ENCODE measurements at regions not wholly inside any gene's neighbourhood (a gene's known extent, or its start where the extent isn't known, plus 50 kb on each side); places are given as distances from the start of the nearest gene placed in this dataset.

DNA sequence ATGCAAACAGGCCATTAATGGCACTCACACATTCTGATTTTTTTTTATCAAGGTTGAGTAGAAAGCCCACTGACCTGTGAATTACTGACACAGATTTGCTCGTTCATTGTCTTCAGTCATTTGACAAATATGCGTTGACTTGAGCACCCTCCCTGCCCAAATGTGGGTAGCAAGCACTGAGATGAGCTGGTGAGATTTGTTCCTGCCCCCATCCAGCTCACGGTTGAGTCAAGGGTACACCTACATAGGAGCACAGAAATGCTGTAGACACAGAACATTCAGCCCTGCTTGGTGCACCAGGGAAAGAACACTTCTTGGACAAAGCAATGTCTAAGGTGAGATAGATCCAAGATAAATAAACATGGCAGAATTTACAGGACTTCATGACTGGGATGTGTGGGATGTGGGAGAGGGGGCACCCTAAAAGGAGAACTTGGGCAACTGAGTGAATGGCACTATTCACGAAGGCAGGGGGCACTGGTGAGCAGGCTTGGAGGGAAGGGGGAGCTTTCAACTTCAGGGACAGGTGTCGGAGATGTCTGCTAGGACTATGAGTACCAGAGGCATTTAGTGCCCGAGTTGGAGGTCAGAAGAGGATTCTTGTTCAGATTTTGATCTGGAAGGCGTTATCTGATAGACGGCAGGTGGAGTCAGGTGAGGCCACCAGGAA, 213.4 kb downstream of the VRK1 start:
- FAIRE-seq (no peak), DNase-seq (no peak)
- H3K27me3 ChIP-seq (ENCODE audit: control insufficient read depth in 3 of 3, insufficient read depth in 3 of 3, low read length in 3 of 3), result no peaks in the 10 kb centered on the region
- 52 to 53% (median 53%) methylated on average over 8 of the region's 8 CpGs for WGBS, 3 donors
- no peak overlapping the region for H3K4me3 ChIP-seq (ENCODE audit: low read depth in 1 of 3, low read length in 3 of 3)
- no peaks in the 10 kb centered on the region for H3K36me3 ChIP-seq (ENCODE audit: control insufficient read depth in 3 of 3, insufficient read depth in 2 of 3, low read depth in 1 of 3, low read length in 3 of 3)
- no peak overlapping the region for H3K27ac ChIP-seq (ENCODE audit: low read depth in 1 of 3, low read length in 2 of 3)
- no peaks in the 10 kb centered on the region for H3K4me1 ChIP-seq (ENCODE audit: control insufficient read depth in 3 of 3, insufficient read depth in 2 of 3, low read depth in 1 of 3, low read length in 2 of 3)
- no peaks in the 10 kb centered on the region for H3K9me3 ChIP-seq (ENCODE audit: control insufficient read depth in 2 of 2, insufficient read depth in 1 of 2, low read depth in 1 of 2, low read length in 1 of 2)

DNA sequence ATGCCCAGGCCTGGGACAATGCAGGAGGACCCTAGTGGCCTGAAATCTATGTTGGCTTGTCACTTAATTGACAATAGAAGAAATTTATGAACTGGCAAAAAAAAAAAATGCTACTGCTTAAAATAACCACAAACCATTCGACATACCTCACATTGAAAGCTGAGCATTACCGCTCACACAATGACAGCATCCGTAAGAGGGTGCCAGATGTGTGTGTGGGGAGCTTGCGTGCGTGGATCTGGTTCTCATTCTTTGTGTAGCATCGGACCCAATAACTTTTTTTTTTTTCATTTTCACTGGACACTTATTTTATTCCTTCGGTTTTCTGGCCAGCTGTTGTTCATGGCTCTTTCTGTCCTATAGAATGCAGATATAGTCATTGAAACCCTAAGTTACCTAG, 216.7 kb downstream of the VRK1 start:
- DNase-seq, result no peak
- no peaks in the 10 kb centered on the region for H3K9me3 ChIP-seq (ENCODE audit: control insufficient read depth in 2 of 2, insufficient read depth in 1 of 2, low read depth in 1 of 2, low read length in 1 of 2)
- H3K36me3 ChIP-seq (ENCODE audit: control insufficient read depth in 3 of 3, insufficient read depth in 2 of 3, low read depth in 1 of 3, low read length in 3 of 3), result no peaks in the 10 kb centered on the region
- H3K27me3 ChIP-seq (ENCODE audit: control insufficient read depth in 3 of 3, insufficient read depth in 3 of 3, low read length in 3 of 3), result no peaks in the 10 kb centered on the region
- 88 to 92% (median 90%) methylated on average over 7 of the region's 7 CpGs for WGBS, 3 donors
- H3K27ac ChIP-seq (ENCODE audit: low read depth in 1 of 3, low read length in 2 of 3), result no peak overlapping the region
- FAIRE-seq, result no peak
- H3K4me3 ChIP-seq (ENCODE audit: low read depth in 1 of 3, low read length in 3 of 3), result no peak overlapping the region
- no peaks in the 10 kb centered on the region for H3K4me1 ChIP-seq (ENCODE audit: control insufficient read depth in 3 of 3, insufficient read depth in 2 of 3, low read depth in 1 of 3, low read length in 2 of 3)

DNA sequence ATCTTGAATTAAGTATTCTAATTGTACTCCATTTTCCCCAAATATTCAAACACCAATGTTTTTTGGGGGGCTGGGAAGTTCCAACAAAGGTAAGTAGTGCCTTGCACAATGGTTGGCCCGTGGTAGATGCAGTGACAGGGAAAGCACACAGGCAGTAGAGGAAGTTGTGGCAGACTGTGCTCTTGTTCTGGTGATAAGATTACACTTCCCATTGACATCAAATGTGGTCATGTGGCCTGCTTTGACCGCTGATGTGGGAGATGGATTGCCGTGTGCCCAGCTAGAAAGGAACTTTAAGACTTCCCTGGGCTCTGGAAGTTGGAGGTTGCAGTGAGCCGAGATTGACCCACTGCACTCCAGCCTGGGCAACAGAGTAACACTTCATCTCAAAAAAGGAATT, 223.8 kb downstream of the VRK1 start:
- no peak for DNase-seq
- FAIRE-seq, result no peak

DNA sequence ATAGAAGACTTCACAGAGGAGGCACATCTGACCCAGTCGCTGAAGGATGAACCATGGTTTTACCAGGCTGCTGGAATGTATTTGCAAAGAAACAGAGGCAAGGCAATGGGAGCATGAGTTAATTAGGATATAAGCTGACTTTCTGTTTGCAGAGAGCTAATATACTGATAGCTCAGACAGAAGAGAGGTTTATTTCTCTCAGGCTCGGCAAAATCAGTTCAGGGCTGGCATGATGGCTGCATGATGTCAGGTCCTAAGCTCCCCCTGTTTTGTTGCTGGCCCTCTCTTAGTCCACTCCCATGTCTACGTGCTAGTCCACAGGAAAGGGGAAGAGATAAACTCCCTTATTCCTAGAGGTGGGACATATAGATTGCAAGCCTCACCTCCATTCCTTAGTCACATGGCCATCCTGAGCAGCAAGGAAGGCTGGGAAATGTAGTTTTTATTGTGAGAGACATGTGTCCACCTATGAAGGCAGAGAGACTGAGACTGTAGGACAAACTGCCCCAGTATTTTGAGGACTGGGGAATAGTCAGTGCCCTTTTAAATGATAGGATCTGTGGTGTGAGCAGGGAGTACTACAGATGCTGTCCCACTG, 224.5 kb downstream of the VRK1 start:
- Histone ChIP-seq H3K36me3 (ENCODE audit: control insufficient read depth in 3 of 3, insufficient read depth in 2 of 3, low read depth in 1 of 3, low read length in 3 of 3) (no peaks in the 10 kb centered on the region), H3K4me1 (ENCODE audit: control insufficient read depth in 3 of 3, insufficient read depth in 2 of 3, low read depth in 1 of 3, low read length in 2 of 3) (no peaks in the 10 kb centered on the region), H3K9me3 (ENCODE audit: control insufficient read depth in 2 of 2, insufficient read depth in 1 of 2, low read depth in 1 of 2, low read length in 1 of 2) (no peaks in the 10 kb centered on the region), H3K4me3 (ENCODE audit: low read depth in 1 of 3, low read length in 3 of 3) (no peak overlapping the region), H3K27ac (ENCODE audit: low read depth in 1 of 3, low read length in 2 of 3) (no peak overlapping the region), H3K27me3 (ENCODE audit: control insufficient read depth in 3 of 3, insufficient read depth in 3 of 3, low read length in 3 of 3) (peaks cover 0 to 3% (median 0%) of the 10 kb centered on the region in 3 donors)
- WGBS, 3 donors, result 45 to 57% (median 54%) methylated on average over 3 of the region's 3 CpGs
- FAIRE-seq (no peak), DNase-seq (peak in 1 of 2 donors; percentile 46)

More for the DNA sequence above, 223.8 kb downstream of the VRK1 start:
- no peak overlapping the region for H3K4me3 ChIP-seq (ENCODE audit: low read depth in 1 of 3, low read length in 3 of 3)
- H3K4me1 ChIP-seq (ENCODE audit: control insufficient read depth in 3 of 3, insufficient read depth in 2 of 3, low read depth in 1 of 3, low read length in 2 of 3), result no peaks in the 10 kb centered on the region
- whole genome bisulfite sequencing, 3 donors, result 44 to 68% (median 59%) methylated on average over 4 of the region's 4 CpGs
- no peaks in the 10 kb centered on the region for H3K36me3 ChIP-seq (ENCODE audit: control insufficient read depth in 3 of 3, insufficient read depth in 2 of 3, low read depth in 1 of 3, low read length in 3 of 3)
- H3K9me3 ChIP-seq (ENCODE audit: control insufficient read depth in 2 of 2, insufficient read depth in 1 of 2, low read depth in 1 of 2, low read length in 1 of 2), result no peaks in the 10 kb centered on the region
- H3K27me3 ChIP-seq (ENCODE audit: control insufficient read depth in 3 of 3, insufficient read depth in 3 of 3, low read length in 3 of 3), result no peaks in the 10 kb centered on the region
- H3K27ac ChIP-seq (ENCODE audit: low read depth in 1 of 3, low read length in 2 of 3), result no peak overlapping the region

DNA sequence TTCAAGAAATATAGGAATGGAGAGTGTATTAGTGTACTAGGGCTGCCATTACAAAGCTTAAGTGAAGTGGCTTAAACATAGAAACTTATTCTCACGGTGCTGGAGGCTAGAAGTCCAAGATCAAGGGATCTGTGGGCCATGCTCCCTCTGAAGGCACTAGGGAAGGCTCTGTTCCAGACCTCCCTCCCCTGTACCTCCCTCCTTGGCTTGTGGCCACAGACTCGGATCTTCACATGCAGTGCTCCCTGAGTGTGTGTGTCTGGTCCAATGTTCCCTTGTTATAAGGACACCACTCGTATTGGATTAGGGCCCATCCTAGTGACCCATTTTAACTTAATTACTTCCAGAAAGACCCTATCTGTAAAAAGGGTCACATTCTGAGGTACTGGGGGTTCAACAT, 225.6 kb downstream of the VRK1 start:
- 41 to 62% (median 58%) methylated on average over 3 of the region's 3 CpGs for WGBS, 3 donors
- no peak for FAIRE-seq
- no peak overlapping the region for H3K4me3 ChIP-seq (ENCODE audit: low read depth in 1 of 3, low read length in 3 of 3)
- DNase-seq, result peak in 1 of 2 donors; percentile 4
- H3K27ac ChIP-seq (ENCODE audit: low read depth in 1 of 3, low read length in 2 of 3), result no peak overlapping the region
- H3K4me1 ChIP-seq (ENCODE audit: control insufficient read depth in 3 of 3, insufficient read depth in 2 of 3, low read depth in 1 of 3, low read length in 2 of 3), result no peaks in the 10 kb centered on the region
- H3K27me3 ChIP-seq (ENCODE audit: control insufficient read depth in 3 of 3, insufficient read depth in 3 of 3, low read length in 3 of 3), result peaks cover 0 to 3% (median 0%) of the 10 kb centered on the region in 3 donors
- no peaks in the 10 kb centered on the region for H3K9me3 ChIP-seq (ENCODE audit: control insufficient read depth in 2 of 2, insufficient read depth in 1 of 2, low read depth in 1 of 2, low read length in 1 of 2)
- no peaks in the 10 kb centered on the region for H3K36me3 ChIP-seq (ENCODE audit: control insufficient read depth in 3 of 3, insufficient read depth in 2 of 3, low read depth in 1 of 3, low read length in 3 of 3)

DNA sequence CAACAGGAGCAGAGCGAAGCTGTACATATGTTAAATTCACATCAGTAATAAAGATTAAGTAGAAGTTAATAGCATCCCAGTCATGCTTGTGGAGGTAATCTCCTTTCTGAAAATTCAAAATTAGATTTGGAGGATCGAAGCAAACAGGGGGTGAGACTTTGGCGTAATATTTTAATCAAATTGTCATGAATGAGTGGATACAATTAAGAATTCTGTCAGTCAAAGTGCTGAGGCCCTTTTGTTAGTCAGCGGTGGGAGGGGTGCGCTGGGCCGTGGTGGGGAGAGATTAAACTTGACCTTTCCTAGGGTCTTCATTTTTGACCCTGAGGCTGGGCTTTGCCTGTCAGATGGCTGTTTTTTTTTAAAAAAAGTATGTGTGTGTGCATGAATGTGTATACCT, 226.7 kb downstream of the VRK1 start:
- H3K4me3 ChIP-seq (ENCODE audit: low read depth in 1 of 3, low read length in 3 of 3), result no peak overlapping the region
- no peak overlapping the region for H3K27ac ChIP-seq (ENCODE audit: low read depth in 1 of 3, low read length in 2 of 3)
- DNase-seq (no peak), FAIRE-seq (no peak)
- 85 to 92% (median 89%) methylated on average over 6 of the region's 6 CpGs for WGBS, 3 donors
- no peaks in the 10 kb centered on the region for H3K36me3 ChIP-seq (ENCODE audit: control insufficient read depth in 3 of 3, insufficient read depth in 2 of 3, low read depth in 1 of 3, low read length in 3 of 3)
- H3K9me3 ChIP-seq (ENCODE audit: control insufficient read depth in 2 of 2, insufficient read depth in 1 of 2, low read depth in 1 of 2, low read length in 1 of 2), result no peaks in the 10 kb centered on the region
- H3K4me1 ChIP-seq (ENCODE audit: control insufficient read depth in 3 of 3, insufficient read depth in 2 of 3, low read depth in 1 of 3, low read length in 2 of 3), result no peaks in the 10 kb centered on the region
- H3K27me3 ChIP-seq (ENCODE audit: control insufficient read depth in 3 of 3, insufficient read depth in 3 of 3, low read length in 3 of 3), result peaks cover 0 to 3% (median 0%) of the 10 kb centered on the region in 3 donors

DNA sequence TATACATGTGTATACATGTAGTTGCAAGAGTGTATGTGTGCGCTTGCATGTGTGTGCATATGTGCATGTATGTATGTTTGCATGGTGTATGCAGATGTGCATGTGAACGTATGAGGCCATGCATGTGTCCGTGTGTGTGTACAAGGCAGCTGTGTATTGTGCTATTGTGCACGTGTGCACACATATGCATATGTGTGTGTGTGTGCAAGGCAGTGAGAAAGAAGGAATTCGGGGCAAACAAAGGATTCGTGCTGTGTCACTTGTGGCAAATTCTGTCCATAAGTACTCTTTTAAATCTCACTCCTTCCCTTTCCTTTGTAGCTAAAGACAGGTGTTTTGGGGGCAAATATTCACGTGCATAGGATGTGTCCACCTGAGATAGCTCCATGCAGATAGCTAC, 227.1 kb downstream of the VRK1 start:
- FAIRE-seq, result no peak

DNA sequence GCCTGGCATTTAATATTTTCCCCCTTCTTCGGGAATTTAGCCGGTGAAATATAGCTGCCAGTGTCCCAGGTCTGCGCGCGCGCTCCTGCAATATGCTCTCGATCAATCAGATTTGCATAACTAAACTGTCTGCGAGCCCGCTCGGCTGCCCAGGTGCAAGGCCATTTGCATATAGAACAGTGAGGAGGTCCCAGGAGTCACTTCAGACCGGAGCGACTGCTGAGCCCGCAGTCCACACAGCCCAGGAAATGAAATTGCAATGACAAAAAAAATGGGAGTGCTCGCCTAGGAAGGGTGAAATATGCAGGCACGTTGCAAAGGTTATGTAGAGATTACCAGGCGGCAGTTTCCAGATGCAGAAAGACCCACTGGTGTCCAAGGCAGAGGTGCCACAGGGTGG, 228.5 kb downstream of the VRK1 start:
- H3K27ac ChIP-seq (ENCODE audit: low read depth in 1 of 3, low read length in 2 of 3), result no peak overlapping the region
- H3K9me3 ChIP-seq (ENCODE audit: control insufficient read depth in 2 of 2, insufficient read depth in 1 of 2, low read depth in 1 of 2, low read length in 1 of 2), result no peaks in the 10 kb centered on the region
- H3K36me3 ChIP-seq (ENCODE audit: control insufficient read depth in 3 of 3, insufficient read depth in 2 of 3, low read depth in 1 of 3, low read length in 3 of 3), result no peaks in the 10 kb centered on the region
- no peak overlapping the region for H3K4me3 ChIP-seq (ENCODE audit: low read depth in 1 of 3, low read length in 3 of 3)
- FAIRE-seq (no peak), DNase-seq (peak in 1 of 2 donors; percentile 19)
- peaks cover 0 to 4% (median 1%) of the 10 kb centered on the region in 3 donors for H3K27me3 ChIP-seq (ENCODE audit: control insufficient read depth in 3 of 3, insufficient read depth in 3 of 3, low read length in 3 of 3)
- 14 to 25% (median 23%) methylated on average over 16 of the region's 16 CpGs for WGBS, 3 donors
- no peaks in the 10 kb centered on the region for H3K4me1 ChIP-seq (ENCODE audit: control insufficient read depth in 3 of 3, insufficient read depth in 2 of 3, low read depth in 1 of 3, low read length in 2 of 3)

More for the DNA sequence above, 227.1 kb downstream of the VRK1 start:
- Histone ChIP-seq H3K27me3 (ENCODE audit: control insufficient read depth in 3 of 3, insufficient read depth in 3 of 3, low read length in 3 of 3) (peaks cover 0 to 3% (median 0%) of the 10 kb centered on the region in 3 donors), H3K4me3 (ENCODE audit: low read depth in 1 of 3, low read length in 3 of 3) (no peak overlapping the region), H3K4me1 (ENCODE audit: control insufficient read depth in 3 of 3, insufficient read depth in 2 of 3, low read depth in 1 of 3, low read length in 2 of 3) (no peaks in the 10 kb centered on the region), H3K36me3 (ENCODE audit: control insufficient read depth in 3 of 3, insufficient read depth in 2 of 3, low read depth in 1 of 3, low read length in 3 of 3) (no peaks in the 10 kb centered on the region), H3K27ac (ENCODE audit: low read depth in 1 of 3, low read length in 2 of 3) (no peak overlapping the region), H3K9me3 (ENCODE audit: control insufficient read depth in 2 of 2, insufficient read depth in 1 of 2, low read depth in 1 of 2, low read length in 1 of 2) (no peaks in the 10 kb centered on the region)
- 78 to 82% (median 79%) methylated on average over 7 of the region's 7 CpGs for WGBS, 3 donors
- no peak for DNase-seq
